Skeletal muscle cell (primary cell): ENCODE measurements at regions not wholly inside any gene's neighbourhood (a gene's known extent, or its start where the extent isn't known, plus 50 kb on each side); places are given as distances from the start of the nearest gene placed in this dataset.
A peak's percentile ranks its signal among the peaks of the same experiment; 100 is the strongest.

Experiments used
- DNase-seq: peaks from one replicate; pipeline ENCODE4 v3.0.0-alpha.2; 2010; ENCODE audit warnings: low read depth
- H3K4me3 ChIP-seq: 2 replicates; pipeline ENCODE4 v1.5.1; 2011; ENCODE audit warnings: low read depth, mild to moderate bottlenecking, control low read depth, low read length, moderate library complexity

DNA sequence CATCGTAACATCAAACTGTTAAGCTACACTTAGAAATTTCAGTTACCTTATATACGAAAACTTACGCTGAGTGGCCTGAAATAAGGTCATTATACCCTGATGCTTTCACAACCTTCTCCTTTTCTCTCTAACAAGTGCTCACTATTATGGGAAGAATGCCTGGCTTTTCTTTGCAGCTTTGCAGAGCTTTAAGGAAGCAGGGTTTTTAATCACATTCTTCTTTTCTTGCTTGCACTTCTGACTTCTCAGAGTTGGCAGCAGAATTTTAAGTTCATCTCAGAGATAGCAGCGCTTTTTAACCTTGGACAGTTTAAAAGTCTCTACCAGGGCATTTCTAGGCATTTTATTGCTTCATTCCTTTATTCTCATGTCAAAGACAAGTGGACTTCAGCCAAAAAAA lies 285.1 kb downstream of the SPRY2 start:
- DNase-seq, result no peak

DNA sequence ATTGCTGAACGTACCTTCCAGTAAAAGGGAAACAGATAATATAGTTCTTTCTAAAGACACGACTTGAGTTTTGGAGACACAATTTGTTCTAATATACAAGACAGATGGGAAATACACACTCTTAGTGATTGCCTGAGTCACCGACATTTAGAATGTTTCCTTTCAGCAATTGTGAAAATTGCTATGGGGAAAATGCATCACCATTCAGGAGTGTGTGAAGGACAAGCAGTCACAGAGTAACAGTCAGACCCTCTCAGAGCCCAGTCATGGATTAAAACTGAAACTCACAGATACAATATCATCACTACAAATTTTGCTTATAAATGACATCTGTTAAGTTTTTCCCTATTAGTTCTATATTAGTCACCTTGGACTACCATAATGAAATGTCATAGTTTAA lies 286.1 kb downstream of the SPRY2 start:
- H3K4me3 ChIP-seq, result no peak overlapping the region
- DNase-seq, result no peak

More for the DNA sequence above, 285.1 kb downstream of the SPRY2 start:
- H3K4me3 ChIP-seq, result no peak overlapping the region

DNA sequence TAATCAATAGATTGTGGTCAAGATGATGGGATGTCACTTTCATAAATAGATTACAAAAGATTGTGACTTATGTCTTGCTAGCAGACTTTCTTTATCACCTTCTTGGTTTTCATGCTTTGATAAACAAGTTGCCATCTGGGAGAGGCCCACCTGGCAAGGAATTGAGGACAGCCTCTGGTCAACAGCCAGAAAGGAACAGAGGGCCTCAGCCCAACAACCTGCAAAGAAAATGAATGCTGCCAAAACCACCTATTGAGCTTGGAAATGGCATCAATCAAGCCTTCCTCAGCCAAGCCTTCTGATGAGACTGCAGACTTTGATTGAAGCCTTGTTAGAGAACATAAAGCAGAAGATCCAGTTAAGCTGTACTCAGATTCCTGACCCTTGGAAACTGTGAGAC lies 288.6 kb downstream of the SPRY2 start:
- no peak overlapping the region for H3K4me3 ChIP-seq
- no peak for DNase-seq

DNA sequence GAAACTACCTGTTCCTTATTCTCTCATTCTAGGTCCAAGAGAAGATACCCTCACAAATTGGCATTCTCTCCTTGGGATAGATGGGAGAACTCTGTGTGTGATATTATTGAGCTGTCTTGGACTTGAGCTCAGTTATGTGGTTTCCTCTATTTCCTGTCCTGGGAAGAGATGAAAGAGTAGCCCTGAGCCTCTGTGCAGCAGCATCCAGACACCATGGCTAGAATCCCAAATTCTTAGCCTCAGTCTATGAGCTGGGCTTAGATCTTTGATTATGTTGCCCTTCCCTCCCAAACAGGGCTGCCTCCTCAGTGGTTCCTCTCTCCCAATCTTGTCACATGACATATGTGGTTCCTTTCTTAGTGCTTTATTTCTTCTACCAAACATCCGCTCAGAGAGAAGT lies 290.7 kb downstream of the SPRY2 start:
- H3K4me3 ChIP-seq, result no peak overlapping the region
- no peak for DNase-seq

DNA sequence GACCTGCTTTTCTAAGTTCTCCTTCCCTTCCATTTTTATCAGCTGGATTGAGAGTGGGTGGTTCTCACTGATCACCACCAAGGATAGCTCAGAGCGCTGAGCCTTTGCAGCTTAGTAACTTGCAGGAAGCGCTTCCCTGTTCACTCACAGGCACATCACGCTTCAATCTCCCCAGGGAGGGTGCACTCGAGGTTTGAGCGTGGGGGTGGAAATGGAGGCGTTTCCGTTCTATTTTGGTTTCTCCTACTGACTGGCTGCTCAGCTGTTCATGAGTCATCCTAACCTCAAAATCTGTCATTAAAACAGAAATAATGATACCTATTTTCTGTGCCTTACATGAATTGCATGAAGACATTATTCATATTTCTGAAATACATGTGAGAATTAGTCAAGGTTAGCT lies 292.1 kb downstream of the SPRY2 start:
- DNase-seq, result peak; percentile 99
- no peak overlapping the region for H3K4me3 ChIP-seq

DNA sequence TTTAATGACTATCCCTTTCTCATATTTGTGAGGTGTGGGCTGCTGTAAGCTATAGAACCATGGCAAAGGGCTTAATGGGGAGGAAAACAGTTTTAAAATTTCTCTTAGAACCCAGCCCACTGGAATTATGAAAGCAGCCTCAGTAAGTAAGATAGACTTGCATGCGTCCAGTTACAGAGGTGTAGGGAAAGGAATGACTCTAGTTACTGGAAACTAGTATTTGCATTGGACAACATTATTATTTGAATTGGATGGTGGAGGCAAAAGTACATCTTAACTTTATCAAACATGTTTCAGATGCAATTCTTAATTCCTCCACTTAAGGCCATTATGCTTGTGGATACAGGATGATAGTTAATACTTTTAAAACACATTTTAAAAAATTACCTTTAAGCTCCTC lies 292.9 kb downstream of the SPRY2 start:
- no peak for DNase-seq

DNA sequence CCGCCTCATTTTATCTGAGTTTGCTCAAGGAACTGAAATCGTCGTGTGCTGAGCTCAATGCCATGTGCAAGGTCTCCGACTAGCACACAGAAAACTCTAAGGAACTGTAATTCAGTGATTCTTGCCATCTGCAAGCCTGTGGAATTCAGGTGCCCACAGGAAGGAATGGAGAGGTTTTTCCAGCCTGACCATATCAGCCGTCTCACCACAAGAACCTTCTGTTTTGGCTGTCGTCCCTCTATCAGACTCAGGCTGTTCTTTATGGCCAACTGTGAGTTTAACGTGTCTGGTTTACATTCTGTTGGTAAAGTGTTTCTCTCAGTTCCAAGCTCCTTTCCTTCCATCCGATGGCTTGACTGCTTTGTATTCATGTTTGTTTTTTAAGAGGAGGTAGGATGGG lies 293.5 kb downstream of the SPRY2 start:
- no peak overlapping the region for H3K4me3 ChIP-seq
- DNase-seq, result peak; percentile 53

More for the DNA sequence above, 292.9 kb downstream of the SPRY2 start:
- H3K4me3 ChIP-seq, result no peak overlapping the region

DNA sequence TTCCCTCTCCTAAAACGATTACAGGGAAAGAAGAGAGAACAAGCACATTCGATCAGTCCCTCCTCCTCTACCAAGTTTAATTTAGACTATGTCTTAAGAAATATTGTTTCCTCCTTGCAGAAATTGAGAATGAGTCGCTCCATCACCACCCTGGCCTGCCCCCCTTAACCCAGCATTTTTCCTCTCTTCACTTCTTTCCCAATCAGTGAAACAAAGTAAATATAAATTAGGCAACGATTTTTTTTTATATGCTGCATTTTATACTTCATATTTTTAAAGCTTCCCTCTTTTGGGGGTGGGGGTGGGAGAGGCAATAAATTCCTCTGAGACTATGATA lies 300.0 kb downstream of the SPRY2 start:
- H3K4me3 ChIP-seq, result no peak overlapping the region
- DNase-seq, result no peak

DNA sequence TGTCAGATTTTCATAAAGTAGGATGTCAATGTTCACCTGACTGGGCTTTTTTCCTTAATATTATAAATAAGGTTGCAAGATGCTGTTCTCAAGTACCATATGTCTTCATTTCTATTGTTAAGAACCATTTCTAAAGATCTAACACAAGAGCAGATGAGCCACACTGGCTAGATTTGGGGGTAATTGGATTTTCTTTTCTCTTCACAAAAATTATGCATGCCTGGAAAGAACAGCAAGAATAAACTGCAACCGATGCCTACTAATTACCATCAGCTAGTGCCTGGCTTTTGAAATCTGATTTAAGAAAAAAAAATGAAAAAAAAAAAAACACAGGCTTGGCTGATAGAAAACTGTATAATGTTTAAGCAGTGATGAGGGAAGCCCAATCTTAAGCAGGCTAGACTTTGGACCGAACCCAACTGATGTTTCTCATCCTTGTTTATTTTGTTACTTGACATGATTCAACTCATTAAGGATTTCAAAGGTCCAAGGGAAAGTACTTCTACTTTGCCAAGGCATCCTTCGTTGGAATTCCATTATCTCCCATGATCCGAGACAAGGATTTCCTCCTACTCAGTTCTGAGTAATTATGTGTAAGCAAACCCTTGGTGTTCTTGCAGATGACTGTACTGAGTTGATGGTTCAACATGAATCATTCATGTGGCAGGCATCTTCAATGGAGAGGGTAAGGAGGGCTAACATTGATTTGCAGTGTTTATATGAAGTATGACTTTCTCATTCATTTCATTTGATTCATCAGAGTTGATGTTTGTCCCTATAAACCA lies 300.5 kb downstream of the SPRY2 start:
- H3K4me3 ChIP-seq, result no peak overlapping the region
- DNase-seq, result peak; percentile 98

DNA sequence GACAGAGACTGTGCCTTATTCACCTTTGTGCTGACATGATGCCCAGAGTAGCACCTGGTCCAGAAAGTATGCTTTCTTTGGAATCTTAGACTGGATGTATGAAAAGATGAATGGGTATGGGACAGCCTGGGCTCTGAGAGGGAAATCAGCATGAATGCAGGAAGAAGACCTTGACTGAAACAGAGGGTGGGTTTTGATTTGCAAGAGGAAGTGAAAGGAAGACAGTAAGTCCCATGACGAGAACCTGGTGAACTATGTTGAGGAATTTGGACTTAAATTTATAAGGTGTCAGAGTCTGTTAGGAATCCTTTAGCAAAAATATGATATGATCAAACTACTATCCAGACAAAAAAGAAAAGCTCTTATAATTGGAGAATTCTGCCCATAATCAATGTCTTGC lies 301.9 kb downstream of the SPRY2 start:
- H3K4me3 ChIP-seq, result no peak overlapping the region

DNA sequence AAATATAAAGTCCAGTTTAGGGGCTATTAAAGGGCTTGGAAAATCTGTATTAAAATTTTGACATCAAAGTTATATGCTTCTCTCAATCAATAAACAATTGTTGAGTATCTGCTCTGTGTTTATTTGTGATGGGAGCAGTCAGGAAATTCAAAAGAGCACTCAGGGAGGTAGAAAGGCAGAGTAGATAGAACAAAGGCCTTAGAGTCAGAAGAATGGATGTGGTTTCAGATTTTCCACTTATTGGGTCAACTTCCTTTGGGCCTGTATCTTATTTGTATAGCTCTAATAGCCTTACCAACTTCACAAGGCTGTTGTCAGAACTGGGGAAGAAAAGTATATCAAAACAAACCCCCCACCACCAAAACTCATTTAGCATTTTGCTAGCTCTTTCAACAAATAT lies 302.6 kb downstream of the SPRY2 start:
- H3K4me3 ChIP-seq, result no peak overlapping the region
- DNase-seq, result no peak

More for the DNA sequence above, 301.9 kb downstream of the SPRY2 start:
- DNase-seq, result no peak

DNA sequence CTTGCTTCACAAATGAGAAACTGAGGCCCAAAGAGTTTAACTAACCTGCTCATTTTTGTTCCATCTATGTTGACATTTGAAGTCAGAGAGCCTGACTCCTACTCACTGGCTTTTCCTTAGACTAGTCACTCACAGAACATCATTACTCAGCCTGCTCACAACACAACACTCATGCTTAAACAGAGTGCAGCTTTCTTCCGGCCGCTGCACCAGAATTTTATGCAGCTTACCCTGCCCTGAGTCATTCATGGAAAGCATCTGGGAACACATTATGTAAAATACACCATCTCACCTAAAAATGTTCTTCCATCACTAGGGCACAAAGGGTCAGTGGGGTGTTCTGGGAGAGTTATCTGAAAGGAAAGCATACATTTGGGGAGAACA lies 303.4 kb downstream of the SPRY2 start:
- DNase-seq, result peak; percentile 83
- no peak overlapping the region for H3K4me3 ChIP-seq

DNA sequence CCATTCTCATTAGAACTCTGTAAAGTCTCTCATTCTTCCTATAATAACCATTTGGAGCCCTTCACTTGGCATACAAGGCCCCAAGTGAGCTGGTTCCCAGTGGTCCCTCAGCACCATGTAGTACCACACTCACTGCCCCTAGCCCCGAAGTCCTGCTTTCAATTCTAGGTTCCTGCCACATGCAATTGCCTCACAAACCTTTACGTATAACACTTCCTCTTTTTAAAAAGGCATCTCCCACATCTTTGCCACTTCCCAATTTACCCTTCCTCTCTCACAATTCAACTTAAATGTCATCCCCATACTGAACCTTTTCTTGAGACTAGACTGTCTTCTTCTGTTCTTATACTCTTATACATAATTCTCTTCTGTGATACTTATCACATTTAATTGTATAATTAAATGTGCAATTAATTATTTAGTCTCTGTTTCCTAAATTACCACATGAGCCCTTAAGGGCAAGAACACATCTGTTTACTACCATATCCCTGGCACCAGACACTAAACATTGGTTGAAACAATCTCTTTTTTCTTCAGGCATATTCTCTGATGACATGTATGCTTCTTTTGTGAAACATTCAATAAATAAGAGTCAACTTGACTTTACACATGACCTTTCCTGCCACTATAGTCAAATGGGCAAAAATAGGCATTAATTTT lies 304.0 kb downstream of the SPRY2 start:
- DNase-seq, result no peak
- no peak overlapping the region for H3K4me3 ChIP-seq

DNA sequence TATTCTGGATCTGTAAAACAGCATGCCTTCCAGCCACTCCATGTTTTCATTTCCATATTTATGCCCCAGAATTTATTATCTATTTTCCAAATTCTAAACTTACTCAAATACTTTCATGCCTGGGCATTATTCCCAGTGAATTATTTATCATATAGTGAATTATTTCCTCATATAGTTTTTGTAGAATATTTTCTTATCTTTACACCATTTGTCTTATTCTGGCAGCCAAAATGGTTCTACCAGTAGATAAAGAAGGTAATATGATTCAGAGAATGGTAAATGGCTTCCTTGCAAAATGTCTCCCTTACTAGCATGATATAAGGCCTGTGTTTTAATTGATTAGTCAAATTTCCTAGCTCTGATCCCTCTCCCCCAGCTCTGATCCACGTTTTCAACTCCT lies 305.8 kb downstream of the SPRY2 start:
- DNase-seq, result no peak

DNA sequence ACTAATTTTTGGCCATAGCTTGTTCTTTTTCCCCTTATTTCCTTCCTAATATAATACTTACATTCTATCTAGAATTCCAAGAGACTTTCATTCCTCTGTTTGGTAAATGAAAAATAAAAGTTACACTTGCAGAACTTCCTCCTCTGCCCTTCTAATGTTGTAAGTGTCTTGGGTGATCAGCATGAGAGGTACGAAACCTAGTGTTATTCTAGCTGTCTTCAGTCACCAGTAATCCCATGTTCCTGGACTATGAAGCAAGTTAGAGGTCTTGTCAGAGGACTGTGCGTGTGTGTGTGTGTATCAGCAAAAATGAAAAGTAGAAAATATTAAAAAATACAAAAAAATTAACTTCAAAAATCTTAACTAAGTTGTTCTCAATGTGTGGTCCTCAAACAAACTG lies 307.0 kb downstream of the SPRY2 start:
- H3K4me3 ChIP-seq, result no peak overlapping the region
- DNase-seq, result no peak

More for the DNA sequence above, 305.8 kb downstream of the SPRY2 start:
- H3K4me3 ChIP-seq, result no peak overlapping the region

DNA sequence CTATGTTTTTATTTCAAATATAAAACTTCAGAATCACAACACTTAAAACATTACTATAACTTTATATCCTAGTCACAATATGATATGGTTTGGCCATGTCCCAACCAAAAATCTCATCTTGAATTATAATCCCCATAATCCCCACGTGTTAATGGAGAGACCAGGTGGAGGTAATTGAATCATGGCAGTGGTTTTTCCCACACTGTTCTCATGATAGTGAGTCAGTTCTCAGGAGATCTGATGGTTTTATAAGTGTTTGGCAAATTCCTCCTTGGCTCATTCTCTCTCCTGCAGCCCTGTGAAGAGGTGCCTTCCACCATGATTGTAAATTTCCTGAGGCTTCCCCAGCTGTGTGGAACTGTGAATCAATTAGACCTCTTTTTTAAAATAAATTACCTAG lies 307.6 kb downstream of the SPRY2 start:
- no peak for DNase-seq
- no peak overlapping the region for H3K4me3 ChIP-seq

DNA sequence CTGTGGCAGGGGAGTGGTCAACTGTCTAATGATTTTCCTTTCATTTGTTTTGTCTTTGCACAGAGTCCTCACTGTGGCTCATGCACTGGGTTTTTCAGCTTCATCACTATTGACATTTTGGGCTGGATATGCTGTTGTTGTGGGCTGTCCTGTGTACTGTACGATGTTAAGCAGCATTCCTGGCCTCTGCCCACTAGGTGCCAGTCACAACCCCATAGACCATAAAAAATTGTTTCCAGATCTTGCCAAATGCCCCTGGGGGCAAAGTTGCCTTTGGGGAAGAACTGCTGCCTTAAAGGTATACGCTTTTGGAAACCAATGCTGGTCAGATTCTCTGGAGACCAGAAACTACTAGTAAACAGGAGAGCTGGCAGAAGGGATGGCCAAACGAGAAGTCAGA lies 310.4 kb downstream of the SPRY2 start:
- H3K4me3 ChIP-seq, result no peak overlapping the region
- DNase-seq, result no peak

DNA sequence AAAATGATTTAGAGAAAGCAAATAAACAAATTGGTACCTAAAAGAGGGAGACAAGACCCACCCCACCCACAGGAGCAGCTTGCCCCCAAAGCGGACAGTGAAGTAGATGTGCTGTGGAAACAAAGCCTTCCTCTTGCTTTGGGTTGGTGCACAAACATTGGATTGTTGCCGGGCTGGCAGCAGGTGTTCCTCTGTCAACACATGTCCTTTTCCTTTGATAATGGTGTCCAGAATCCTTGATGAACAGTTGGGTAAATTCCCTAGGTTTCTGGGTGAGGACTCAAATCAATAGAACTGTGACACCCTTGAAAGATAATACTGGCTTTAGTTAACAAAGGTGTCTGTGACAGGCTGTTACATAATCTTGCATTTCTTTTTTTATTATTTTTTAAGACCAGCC lies 311.8 kb downstream of the SPRY2 start:
- no peak for DNase-seq
- no peak overlapping the region for H3K4me3 ChIP-seq

DNA sequence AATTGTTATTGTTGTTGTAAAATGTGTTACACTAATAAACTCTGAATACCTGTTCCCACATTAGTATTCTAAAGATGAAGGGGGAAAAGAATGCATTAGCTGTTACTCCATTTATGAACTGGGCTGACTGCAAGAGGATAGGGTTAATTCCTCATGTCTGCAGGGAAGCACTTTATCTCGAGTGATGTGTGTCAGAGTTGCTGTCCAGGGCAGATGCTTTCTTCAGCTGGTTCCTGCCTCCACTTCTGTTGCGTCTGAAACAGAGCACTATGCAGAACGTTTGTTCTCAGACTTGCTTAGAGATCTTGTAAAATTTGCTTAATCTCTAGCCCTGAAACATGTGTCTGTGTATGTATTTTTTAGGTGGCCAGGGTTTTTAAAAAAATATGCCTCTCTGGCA lies 318.8 kb downstream of the SPRY2 start:
- H3K4me3 ChIP-seq, result no peak overlapping the region
- no peak for DNase-seq

DNA sequence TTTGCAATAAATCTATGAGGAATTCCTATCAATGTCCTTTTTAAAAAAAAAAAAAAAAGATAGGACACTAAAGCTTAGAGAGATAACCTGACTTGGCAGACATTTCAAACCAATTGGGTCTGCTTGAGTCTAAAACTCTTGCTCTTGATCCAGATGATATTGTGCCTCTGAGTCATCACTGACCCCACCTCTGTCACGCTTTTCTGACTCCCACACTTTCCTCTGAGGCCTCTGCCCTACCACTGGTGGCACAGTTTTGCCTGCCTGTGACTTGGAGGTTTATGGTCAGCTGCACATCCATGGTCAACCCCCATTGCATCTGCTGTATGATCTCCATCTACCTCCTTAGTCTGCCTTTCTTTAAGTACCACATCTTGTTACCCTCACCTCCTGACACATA lies 328.7 kb downstream of the SPRY2 start:
- DNase-seq, result no peak
- no peak overlapping the region for H3K4me3 ChIP-seq

DNA sequence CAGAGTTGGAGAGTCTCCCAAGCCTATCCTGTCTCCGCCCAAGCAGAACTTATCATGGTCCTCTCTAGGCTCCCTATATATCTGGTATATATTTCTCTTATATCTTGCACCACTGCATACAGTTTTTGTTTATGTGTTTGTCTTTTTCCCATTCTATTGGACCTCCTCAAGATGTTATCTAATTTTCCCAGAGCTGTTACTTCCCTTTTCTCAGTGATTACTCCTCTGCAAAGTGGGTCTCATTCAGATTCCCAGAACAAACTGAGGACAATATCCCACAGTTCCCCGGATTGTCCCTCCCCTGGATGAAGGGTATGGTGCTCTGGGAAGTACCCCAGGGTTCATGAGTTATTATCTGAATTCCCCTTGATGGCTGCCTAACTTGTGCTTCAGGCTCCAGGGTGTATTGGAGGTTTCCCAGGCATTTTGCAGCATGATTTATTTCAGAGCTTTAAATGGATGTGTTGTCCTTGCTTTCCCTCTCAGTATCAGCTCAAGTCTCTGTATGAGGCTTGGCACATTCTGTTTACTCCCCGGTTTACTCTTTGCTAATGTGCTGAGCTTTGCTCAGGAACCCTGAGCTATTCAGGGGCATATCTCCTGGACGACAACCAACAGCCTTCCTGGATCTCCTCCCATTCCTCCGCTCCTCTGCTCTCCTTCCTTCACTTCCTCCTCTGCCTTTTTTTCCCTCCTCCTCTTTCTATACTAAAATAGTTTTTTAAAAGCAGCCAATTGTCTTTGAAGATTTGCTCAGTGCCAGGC lies 329.3 kb downstream of the SPRY2 start:
- H3K4me3 ChIP-seq, result no peak overlapping the region

More for the DNA sequence above, 329.3 kb downstream of the SPRY2 start:
- no peak for DNase-seq
